Astrocyte (in vitro differentiated cells and primary cell): ENCODE measurements at regions not wholly inside any gene's neighbourhood (a gene's known extent, or its start where the extent isn't known, plus 50 kb on each side); places are given as distances from the start of the nearest gene placed in this dataset.

Experiments used
- DNase-seq: peaks from one replicate; pipeline ENCODE4 v3.0.0-alpha.2; 2010; ENCODE audit warnings: low read depth
- FAIRE-seq: peaks from 2 replicates; lab custom pipeline; 2011; peaks lifted over from hg19 to GRCh38; lab: Jason Lieb, UNC
- H2AFZ ChIP-seq: 2 replicates; pipeline ENCODE4 v1.6.0; 2012; ENCODE audit warnings: low read depth, low read length, inconsistent platforms
- H3K27ac ChIP-seq: 2 replicates; pipeline ENCODE4 v1.5.1; 2011; ENCODE audit warnings: low read depth, low read length, inconsistent platforms
- H3K27me3 ChIP-seq: 2 replicates; pipeline ENCODE4 v1.6.0; 2011; ENCODE audit warnings: low read length, inconsistent platforms; ENCODE audit not compliant: insufficient read depth
- H3K36me3 ChIP-seq: 2 replicates; pipeline ENCODE4 v1.5.1; 2011; ENCODE audit warnings: low read length, inconsistent platforms; ENCODE audit not compliant: insufficient read depth
- H3K4me1 ChIP-seq: 2 replicates; pipeline ENCODE4 v1.5.1; 2011; ENCODE audit warnings: low read length, inconsistent platforms; ENCODE audit not compliant: insufficient read depth
- H3K4me2 ChIP-seq: 2 replicates; pipeline ENCODE4 v1.6.0; 2012; ENCODE audit warnings: low read length, inconsistent platforms
- H3K4me3 ChIP-seq: 2 replicates; pipeline ENCODE4 v1.5.1; 2011; ENCODE audit warnings: low read depth, mild to moderate bottlenecking, low read length, inconsistent platforms; ENCODE audit not compliant: insufficient read depth
- H3K79me2 ChIP-seq: 2 replicates; pipeline ENCODE4 v1.6.0; 2012; ENCODE audit warnings: mild to moderate bottlenecking, low read length, inconsistent platforms; ENCODE audit not compliant: insufficient read depth
- H3K9ac ChIP-seq: 2 replicates; pipeline ENCODE4 v1.6.0; 2012; ENCODE audit warnings: mild to moderate bottlenecking, low read length, inconsistent platforms
- H3K9me3 ChIP-seq: 2 replicates; pipeline ENCODE4 v1.5.1; 2012; ENCODE audit warnings: low read depth, mild to moderate bottlenecking, low read length, inconsistent platforms; ENCODE audit not compliant: insufficient read depth
- H4K20me1 ChIP-seq: 2 replicates; pipeline ENCODE4 v1.6.0; 2012; ENCODE audit warnings: low read length, inconsistent platforms; ENCODE audit not compliant: insufficient read depth
- H3K27ac Mint-ChIP-seq: one replicate; pipeline ENCODE4 v1.8.0; 2021; ENCODE audit warnings: mild to moderate bottlenecking, mixed read lengths; ENCODE audit not compliant: unreplicated experiment
- H3K27me3 Mint-ChIP-seq: one replicate; pipeline ENCODE4 v1.8.0; 2021; ENCODE audit warnings: low read depth, mixed read lengths; ENCODE audit not compliant: unreplicated experiment
- H3K36me3 Mint-ChIP-seq: one replicate; pipeline ENCODE4 v1.8.0; 2021; ENCODE audit warnings: low read depth, mixed read lengths; ENCODE audit not compliant: unreplicated experiment
- H3K4me1 Mint-ChIP-seq: one replicate; pipeline ENCODE4 v1.8.0; 2021; ENCODE audit warnings: low read depth, mixed read lengths; ENCODE audit not compliant: unreplicated experiment
- H3K4me3 Mint-ChIP-seq: one replicate; pipeline ENCODE4 v1.8.0; 2021; ENCODE audit warnings: mild to moderate bottlenecking, moderate library complexity, mixed read lengths; ENCODE audit not compliant: unreplicated experiment
- H3K9me3 Mint-ChIP-seq: one replicate; pipeline ENCODE4 v1.8.0; 2021; ENCODE audit warnings: mild to moderate bottlenecking, mixed read lengths; ENCODE audit not compliant: unreplicated experiment
- EZH2 ChIP-seq: IDR thresholded peaks from 2 replicates; pipeline ENCODE4 v1.6.1; 2012; ENCODE audit warnings: mild to moderate bottlenecking, low read length, inconsistent platforms; ENCODE audit not compliant: insufficient read depth
- TF ChIP-seq, protein P1 (sequence below): IDR thresholded peaks from 2 replicates; pipeline ENCODE4 v1.5.1; 2011; ENCODE audit warnings: low read depth, mild to moderate bottlenecking, inconsistent platforms, low read length, moderate library complexity; ENCODE audit not compliant: insufficient read depth

- Histone ChIP-seq H3K27ac (no peak overlapping the region), H3K36me3 (no peaks in the 10 kb centered on the region), H4K20me1 (no peaks in the 10 kb centered on the region), H2AFZ (no peak overlapping the region), H3K4me2 (no peak overlapping the region), H3K79me2 (no peaks in the 10 kb centered on the region), H3K9ac (no peak overlapping the region), H3K4me1 (no peaks in the 10 kb centered on the region), H3K9me3 (no peaks in the 10 kb centered on the region), H3K4me3 (no peak overlapping the region), H3K27me3 (no peaks in the 10 kb centered on the region)
- TF ChIP-seq EZH2: no peak
- TF ChIP-seq, protein P1, sequence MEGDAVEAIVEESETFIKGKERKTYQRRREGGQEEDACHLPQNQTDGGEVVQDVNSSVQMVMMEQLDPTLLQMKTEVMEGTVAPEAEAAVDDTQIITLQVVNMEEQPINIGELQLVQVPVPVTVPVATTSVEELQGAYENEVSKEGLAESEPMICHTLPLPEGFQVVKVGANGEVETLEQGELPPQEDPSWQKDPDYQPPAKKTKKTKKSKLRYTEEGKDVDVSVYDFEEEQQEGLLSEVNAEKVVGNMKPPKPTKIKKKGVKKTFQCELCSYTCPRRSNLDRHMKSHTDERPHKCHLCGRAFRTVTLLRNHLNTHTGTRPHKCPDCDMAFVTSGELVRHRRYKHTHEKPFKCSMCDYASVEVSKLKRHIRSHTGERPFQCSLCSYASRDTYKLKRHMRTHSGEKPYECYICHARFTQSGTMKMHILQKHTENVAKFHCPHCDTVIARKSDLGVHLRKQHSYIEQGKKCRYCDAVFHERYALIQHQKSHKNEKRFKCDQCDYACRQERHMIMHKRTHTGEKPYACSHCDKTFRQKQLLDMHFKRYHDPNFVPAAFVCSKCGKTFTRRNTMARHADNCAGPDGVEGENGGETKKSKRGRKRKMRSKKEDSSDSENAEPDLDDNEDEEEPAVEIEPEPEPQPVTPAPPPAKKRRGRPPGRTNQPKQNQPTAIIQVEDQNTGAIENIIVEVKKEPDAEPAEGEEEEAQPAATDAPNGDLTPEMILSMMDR: no peak
- Mint-ChIP-seq H3K9me3 (peaks cover 2% of the 10 kb centered on the region), H3K4me3 (no peak overlapping the region), H3K27me3 (peaks cover 9% of the 10 kb centered on the region), H3K36me3 (no peaks in the 10 kb centered on the region), H3K4me1 (peaks cover 4% of the 10 kb centered on the region), H3K27ac (no peak overlapping the region)
- FAIRE-seq (no peak), DNase-seq (no peak)
Measured at GRCh38 chr5:3145641-3146040, 394.2 kb upstream of the IRX2 start.

DNA sequence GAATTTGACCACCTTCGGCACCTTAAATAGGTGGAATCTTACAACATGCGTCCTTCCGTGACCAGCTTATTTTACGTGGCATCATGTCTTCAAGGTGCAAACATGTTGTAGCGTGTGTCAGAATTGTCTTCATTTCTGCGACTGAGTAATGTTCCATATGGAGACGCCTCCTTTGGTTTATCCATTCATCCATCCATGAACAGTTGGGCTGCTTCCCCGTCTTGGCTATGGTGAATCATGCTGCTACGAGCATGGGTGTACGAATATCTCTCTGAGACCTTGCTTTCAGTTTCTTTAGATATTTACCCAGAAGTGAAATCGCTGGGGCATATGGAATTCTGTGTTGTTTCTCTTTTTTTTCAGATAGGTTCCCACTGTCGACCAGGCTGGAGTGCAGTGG is 391.9 kb upstream of the IRX2 start:
- Histone ChIP-seq H4K20me1 (no peaks in the 10 kb centered on the region), H3K79me2 (no peaks in the 10 kb centered on the region), H3K27ac (no peak overlapping the region), H2AFZ (no peak overlapping the region), H3K27me3 (no peaks in the 10 kb centered on the region), H3K4me2 (no peak overlapping the region), H3K36me3 (no peaks in the 10 kb centered on the region), H3K4me1 (no peaks in the 10 kb centered on the region), H3K9ac (no peak overlapping the region), H3K4me3 (no peak overlapping the region), H3K9me3 (no peaks in the 10 kb centered on the region)
- no peak overlapping the region for H3K4me3 Mint-ChIP-seq
- H3K27ac Mint-ChIP-seq: no peak overlapping the region
- H3K4me1 Mint-ChIP-seq: peaks cover 2% of the 10 kb centered on the region
- no peaks in the 10 kb centered on the region for H3K36me3 Mint-ChIP-seq
- peaks cover 3% of the 10 kb centered on the region for H3K27me3 Mint-ChIP-seq
- no peak for TF ChIP-seq EZH2
- TF ChIP-seq, protein P1: no peak
- FAIRE-seq (no peak), DNase-seq (no peak)
- H3K9me3 Mint-ChIP-seq: peaks cover 2% of the 10 kb centered on the region

DNA sequence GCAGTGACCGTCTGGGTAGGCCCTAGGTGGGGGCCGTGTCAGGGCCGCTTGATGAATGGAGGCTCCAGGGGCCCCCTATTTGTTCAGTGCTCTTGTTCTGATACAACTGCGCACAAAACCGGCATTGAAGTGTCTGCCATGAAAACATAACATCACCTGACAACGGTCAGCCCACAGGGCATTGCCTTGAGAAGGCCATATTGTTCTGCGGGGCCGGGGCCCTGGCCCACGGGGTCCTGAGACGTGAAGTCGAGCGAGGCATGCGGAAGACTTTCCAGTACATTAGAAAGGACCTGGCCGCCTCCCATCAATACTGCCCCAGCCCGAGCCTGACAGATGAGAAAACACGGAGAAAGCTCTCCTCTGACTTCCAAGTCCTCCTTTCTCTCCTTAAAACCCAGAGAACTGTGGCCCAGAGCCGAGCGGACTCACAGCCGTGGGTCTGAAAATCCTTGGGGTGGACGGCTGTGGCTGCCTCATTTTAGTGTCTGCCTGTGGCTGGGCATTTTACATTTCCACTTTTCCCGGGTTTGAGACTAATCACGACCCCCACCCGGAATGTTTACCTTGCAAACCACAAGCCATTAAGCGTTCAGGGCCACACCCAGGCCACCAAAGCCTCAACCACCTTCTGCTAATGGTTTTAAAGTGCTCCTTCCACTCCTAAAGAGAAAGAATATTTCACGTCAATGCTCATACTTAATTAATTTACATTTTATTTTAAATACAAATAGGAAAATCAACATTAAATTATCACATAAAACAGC is 391.0 kb upstream of the IRX2 start:
- Histone ChIP-seq H3K9me3 (no peaks in the 10 kb centered on the region), H3K9ac (no peak overlapping the region), H3K4me2 (no peak overlapping the region), H3K27ac (no peak overlapping the region), H4K20me1 (no peaks in the 10 kb centered on the region), H3K36me3 (no peaks in the 10 kb centered on the region), H2AFZ (no peak overlapping the region), H3K4me1 (no peaks in the 10 kb centered on the region), H3K27me3 (no peaks in the 10 kb centered on the region), H3K79me2 (no peaks in the 10 kb centered on the region), H3K4me3 (no peak overlapping the region)
- no peak for TF ChIP-seq EZH2
- TF ChIP-seq, protein P1: no peak
- no peak overlapping the region for H3K4me3 Mint-ChIP-seq
- peaks cover 2% of the 10 kb centered on the region for H3K4me1 Mint-ChIP-seq
- FAIRE-seq: no peak
- H3K27ac Mint-ChIP-seq: no peak overlapping the region
- H3K36me3 Mint-ChIP-seq: no peaks in the 10 kb centered on the region
- no peak for DNase-seq
- H3K9me3 Mint-ChIP-seq: peaks cover 4% of the 10 kb centered on the region
- peaks cover 5% of the 10 kb centered on the region for H3K27me3 Mint-ChIP-seq
